Mesenchymal stem cell (in vitro differentiated cells and primary cell): ENCODE measurements at regions not wholly inside any gene's neighbourhood (a gene's known extent, or its start where the extent isn't known, plus 50 kb on each side); places are given as distances from the start of the nearest gene placed in this dataset.
A peak's percentile ranks its signal among the peaks of the same experiment; 100 is the strongest.

Experiments used
- DNase-seq: peaks from one replicate; pipeline ENCODE4 v3.0.0-alpha.2; 2013
- H2AFZ ChIP-seq: one replicate; pipeline ENCODE4 v1.6.1; 2013; ENCODE audit warnings: low read depth, mild to moderate bottlenecking, control low read depth, inconsistent platforms, low read length, moderate library complexity
- H2AK5ac ChIP-seq: 2 replicates; pipeline ENCODE4 v1.6.1; 2013; ENCODE audit warnings: low read length, moderate library complexity, mild to moderate bottlenecking, inconsistent platforms; ENCODE audit not compliant: severe bottlenecking
- H2BK120ac ChIP-seq: one replicate; pipeline ENCODE4 v1.6.1; 2013; ENCODE audit warnings: low read depth, mild to moderate bottlenecking, inconsistent platforms, low read length, moderate library complexity
- H2BK12ac ChIP-seq, 2 experiments: one replicate each; pipeline ENCODE4 v1.6.1; 2013; ENCODE audit warnings: inconsistent platforms in 2 of 2, low read length in 2 of 2, mild to moderate bottlenecking in 2 of 2, moderate library complexity in 2 of 2, control low read depth in 1 of 2
- H2BK15ac ChIP-seq: one replicate; pipeline ENCODE4 v1.6.1; 2013; ENCODE audit warnings: mild to moderate bottlenecking, low read depth, inconsistent platforms; ENCODE audit not compliant: poor library complexity, severe bottlenecking
- H2BK5ac ChIP-seq: 2 replicates; pipeline ENCODE4 v1.6.1; 2013; ENCODE audit warnings: low read depth, mild to moderate bottlenecking, low read length, control low read depth, inconsistent platforms; ENCODE audit not compliant: poor library complexity, severe bottlenecking
- H3K14ac ChIP-seq, 2 experiments: one replicate each; pipeline ENCODE4 v1.6.1; 2013; ENCODE audit warnings: inconsistent platforms in 2 of 2, low read length in 2 of 2, control low read depth in 1 of 2, mild to moderate bottlenecking in 1 of 2, moderate library complexity in 1 of 2
- H3K18ac ChIP-seq, 2 experiments: one replicate each; pipeline ENCODE4 v1.6.1; 2013; ENCODE audit warnings: inconsistent platforms in 2 of 2, low read length in 2 of 2, control low read depth in 1 of 2, low read depth in 1 of 2, mild to moderate bottlenecking in 1 of 2
- H3K23ac ChIP-seq, 2 experiments: one replicate each; pipeline ENCODE4 v1.6.1; 2013; ENCODE audit warnings: inconsistent platforms in 2 of 2, low read length in 2 of 2, mild to moderate bottlenecking in 2 of 2, moderate library complexity in 2 of 2, control low read depth in 1 of 2
- H3K27ac ChIP-seq: 2 replicates; pipeline ENCODE4 v1.5.1; 2013; ENCODE audit warnings: mild to moderate bottlenecking, moderate library complexity, low read length, control low read depth, inconsistent platforms; ENCODE audit not compliant: poor library complexity, severe bottlenecking
- H3K27me3 ChIP-seq, 2 experiments: 2 replicates each; pipeline versions ENCODE4 v1.6.1 to v1.7.0; 2013; ENCODE audit warnings: low read length in 2 of 2, mild to moderate bottlenecking in 2 of 2, moderate library complexity in 2 of 2, control low read depth in 1 of 2, inconsistent platforms in 1 of 2; ENCODE audit not compliant: control insufficient read depth in 1 of 2, insufficient read depth in 1 of 2
- H3K36me3 ChIP-seq, 2 experiments: 2 replicates each; pipeline versions ENCODE4 v1.6.1 to v1.7.0; 2013; ENCODE audit warnings: low read length in 2 of 2, control low read depth in 1 of 2, inconsistent platforms in 1 of 2, low read depth in 1 of 2, mild to moderate bottlenecking in 1 of 2; ENCODE audit not compliant: insufficient read depth in 2 of 2, control insufficient read depth in 1 of 2
- H3K4ac ChIP-seq, 2 experiments: one replicate each; pipeline ENCODE4 v1.6.1; 2013; ENCODE audit warnings: inconsistent platforms in 2 of 2, low read length in 2 of 2, mild to moderate bottlenecking in 2 of 2, moderate library complexity in 2 of 2, control low read depth in 1 of 2, low read depth in 1 of 2
- H3K4me1 ChIP-seq: 2 replicates; pipeline ENCODE4 v1.6.1; 2013; ENCODE audit warnings: low read depth, low read length, control low read depth; ENCODE audit not compliant: control insufficient read depth, insufficient read depth
- H3K4me2 ChIP-seq: 2 replicates; pipeline ENCODE4 v1.6.1; 2013; ENCODE audit warnings: low read length, mild to moderate bottlenecking, inconsistent platforms; ENCODE audit not compliant: poor library complexity, severe bottlenecking
- H3K4me3 ChIP-seq, 2 experiments: 2 replicates each; pipeline versions ENCODE4 v1.5.1 to v1.7.0; 2013; ENCODE audit warnings: low read length in 2 of 2, mild to moderate bottlenecking in 2 of 2, control low read depth in 1 of 2, low read depth in 1 of 2; ENCODE audit not compliant: insufficient read depth in 1 of 2
- H3K79me1 ChIP-seq: replicated peaks from 2 replicates; pipeline ENCODE4 v1.6.1; 2013; ENCODE audit warnings: mild to moderate bottlenecking, control low read depth, low read length, inconsistent platforms; ENCODE audit not compliant: poor library complexity, severe bottlenecking
- H3K9ac ChIP-seq: 2 replicates; pipeline ENCODE4 v1.7.0; 2013; ENCODE audit warnings: mild to moderate bottlenecking, low read length, moderate library complexity
- H3K9me3 ChIP-seq: 2 replicates; pipeline ENCODE4 v1.7.0; 2013; ENCODE audit warnings: mild to moderate bottlenecking, low read length; ENCODE audit not compliant: control insufficient read depth
- H4K8ac ChIP-seq: one replicate; pipeline ENCODE4 v1.6.1; 2013; ENCODE audit warnings: inconsistent platforms, mild to moderate bottlenecking, low read length, moderate library complexity
- H4K91ac ChIP-seq: one replicate; pipeline ENCODE4 v1.6.1; 2013; ENCODE audit warnings: mild to moderate bottlenecking, low read length, inconsistent platforms
- WGBS: methylation state at CpG from one replicate; pipeline ENCODE4 v1.1.7; 2013; ENCODE audit warnings: mixed read lengths; 5-methylcytosine and 5-hydroxymethylcytosine counted together

- Histone ChIP-seq H3K4me3 (no peak overlapping the region), H3K23ac (no peak overlapping the region), H2AK5ac (no peak overlapping the region), H3K18ac (no peak overlapping the region), H3K4me2 (no peak overlapping the region), H2BK120ac (no peak overlapping the region), H3K4me1 (peaks cover 2% of the 10 kb centered on the region), H4K91ac (no peak overlapping the region), H3K4ac (no peak overlapping the region), H3K27me3 (peaks cover 0 to 4% of the 10 kb centered on the region in 2 experiments), H3K27ac (no peak overlapping the region), H2BK15ac (no peak overlapping the region), H3K14ac (no peak overlapping the region), H2BK5ac (no peak overlapping the region), H2AFZ (no peak overlapping the region), H3K79me1 (no peaks in the 10 kb centered on the region), H3K36me3 (no peaks in the 10 kb centered on the region), H3K9me3 (no peaks in the 10 kb centered on the region), H4K8ac (no peak overlapping the region), H2BK12ac (no peak overlapping the region), H3K9ac (no peak overlapping the region)
- 79% methylated on average over 3 of the region's 3 CpGs for WGBS
- DNase-seq: no peak
Measured at GRCh38 chr11:115736146-115736545, 231.9 kb upstream of the CADM1 start.

- Histone ChIP-seq H3K9ac (no peak overlapping the region), H3K23ac (no peak overlapping the region), H3K27ac (no peak overlapping the region), H3K18ac (no peak overlapping the region), H4K91ac (no peak overlapping the region), H3K79me1 (no peaks in the 10 kb centered on the region), H2BK5ac (no peak overlapping the region), H2BK15ac (no peak overlapping the region), H3K4ac (no peak overlapping the region), H3K4me3 (no peak overlapping the region), H3K14ac (no peak overlapping the region), H2AFZ (no peak overlapping the region), H2AK5ac (no peak overlapping the region), H3K27me3 (peaks cover 0 to 27% of the 10 kb centered on the region in 2 experiments), H2BK120ac (no peak overlapping the region), H3K9me3 (no peaks in the 10 kb centered on the region), H3K4me1 (peaks cover 2% of the 10 kb centered on the region), H2BK12ac (no peak overlapping the region), H3K4me2 (no peak overlapping the region), H4K8ac (no peak overlapping the region), H3K36me3 (no peaks in the 10 kb centered on the region)
- WGBS: 40% methylated on average over 1 of the region's 2 CpGs
- peak; percentile 48 for DNase-seq
Measured at GRCh38 chr11:115724666-115725065, 220.5 kb upstream of the CADM1 start.

GRCh38 chr11:115722711-115723110 is 218.5 kb upstream of the CADM1 start:
- Histone ChIP-seq H2BK15ac (no peak overlapping the region), H3K4me1 (peaks cover 2% of the 10 kb centered on the region), H3K9me3 (no peaks in the 10 kb centered on the region), H4K91ac (no peak overlapping the region), H3K4me3 (no peak overlapping the region), H3K9ac (no peak overlapping the region), H3K27me3 (peaks cover 12 to 27% of the 10 kb centered on the region in 2 experiments), H3K14ac (no peak overlapping the region), H3K4ac (no peak overlapping the region), H2BK5ac (no peak overlapping the region), H2BK120ac (no peak overlapping the region), H2BK12ac (no peak overlapping the region), H2AK5ac (no peak overlapping the region), H3K18ac (no peak overlapping the region), H3K27ac (no peak overlapping the region), H3K36me3 (no peaks in the 10 kb centered on the region), H3K4me2 (no peak overlapping the region), H3K79me1 (no peaks in the 10 kb centered on the region), H4K8ac (no peak overlapping the region), H2AFZ (no peak overlapping the region), H3K23ac (no peak overlapping the region)
- DNase-seq: no peak
- 80% methylated on average over 3 of the region's 4 CpGs for WGBS

- H3K4ac ChIP-seq: no peak overlapping the region
- no peak for DNase-seq
- no peak overlapping the region for H3K23ac ChIP-seq
- peaks cover 23 to 26% of the 10 kb centered on the region in 2 experiments for H3K27me3 ChIP-seq
- no peak overlapping the region for H2AFZ ChIP-seq
- no peak overlapping the region for H3K27ac ChIP-seq
- 82% methylated on average over 2 of the region's 3 CpGs for whole genome bisulfite sequencing
- no peak overlapping the region for H2AK5ac ChIP-seq
- H3K9ac ChIP-seq: no peak overlapping the region
- no peaks in the 10 kb centered on the region for H3K79me1 ChIP-seq
- no peak overlapping the region for H4K8ac ChIP-seq
- no peak overlapping the region for H2BK120ac ChIP-seq
- no peak overlapping the region for H3K4me3 ChIP-seq
- no peak overlapping the region for H3K18ac ChIP-seq
- no peaks in the 10 kb centered on the region for H3K9me3 ChIP-seq
- no peak overlapping the region for H2BK5ac ChIP-seq
- H3K4me1 ChIP-seq: peaks cover 3% of the 10 kb centered on the region
- H2BK12ac ChIP-seq: no peak overlapping the region
- H2BK15ac ChIP-seq: no peak overlapping the region
- no peaks in the 10 kb centered on the region for H3K36me3 ChIP-seq
- no peak overlapping the region for H4K91ac ChIP-seq
- H3K14ac ChIP-seq: no peak overlapping the region
- H3K4me2 ChIP-seq: no peak overlapping the region
Measured at GRCh38 chr11:115721296-115721995, 217.2 kb upstream of the CADM1 start.
